Endothelial cell (in vitro differentiated cells): ENCODE measurements at regions not wholly inside any gene's neighbourhood (a gene's known extent, or its start where the extent isn't known, plus 50 kb on each side); places are given as distances from the start of the nearest gene placed in this dataset.
"Not testable (repeated sequence)": the region's sequence is repeated elsewhere in the genome, so short reads cannot be mapped to it uniquely, and the experiment has no call there.

Source experiments
- DNase-seq: peaks from one replicate; pipeline ENCODE4 v3.0.0; 2021; ENCODE audit warnings: low spot score
- H3K27ac Mint-ChIP-seq: one replicate; pipeline ENCODE4 v1.8.0; 2021; ENCODE audit warnings: mixed read lengths, inconsistent platforms; ENCODE audit not compliant: unreplicated experiment
- H3K27me3 Mint-ChIP-seq: one replicate; pipeline ENCODE4 v1.8.0; 2021; ENCODE audit warnings: mild to moderate bottlenecking, moderate library complexity, mixed read lengths, inconsistent platforms; ENCODE audit not compliant: unreplicated experiment
- H3K36me3 Mint-ChIP-seq: one replicate; pipeline ENCODE4 v1.8.0; 2021; ENCODE audit warnings: mild to moderate bottlenecking, low read depth, mixed read lengths, inconsistent platforms; ENCODE audit not compliant: unreplicated experiment
- H3K4me1 Mint-ChIP-seq: one replicate; pipeline ENCODE4 v1.8.0; 2021; ENCODE audit warnings: mild to moderate bottlenecking, mixed read lengths, inconsistent platforms; ENCODE audit not compliant: unreplicated experiment
- H3K4me3 Mint-ChIP-seq: one replicate; pipeline ENCODE4 v1.8.0; 2021; ENCODE audit warnings: mild to moderate bottlenecking, mixed read lengths, inconsistent platforms; ENCODE audit not compliant: unreplicated experiment
- H3K9me3 Mint-ChIP-seq: one replicate; pipeline ENCODE4 v1.8.0; 2021; ENCODE audit warnings: mixed read lengths, inconsistent platforms; ENCODE audit not compliant: unreplicated experiment
- CTCF ChIP-seq: fragments of 200-600 bp; sonication (generic); IDR thresholded peaks from one replicate; pipeline ENCODE4 v1.5.0; 2021; ENCODE audit warnings: antibody characterized with exemption; ENCODE audit not compliant: unreplicated experiment

- H3K27ac Mint-ChIP-seq: no peak overlapping the region
- no peaks in the 10 kb centered on the region for H3K4me1 Mint-ChIP-seq
- peaks cover 2% of the 10 kb centered on the region for H3K27me3 Mint-ChIP-seq
- no peaks in the 10 kb centered on the region for H3K9me3 Mint-ChIP-seq
- no peak overlapping the region for H3K4me3 Mint-ChIP-seq
- no peaks in the 10 kb centered on the region for H3K36me3 Mint-ChIP-seq
- peak; percentile 22 for DNase-seq
- no peak for TF ChIP-seq CTCF
Measured at GRCh38 chr6:894274-894673, 201.3 kb upstream of the EXOC2 start.

- DNase-seq: no peak
- H3K4me1 Mint-ChIP-seq: no peaks in the 10 kb centered on the region
Measured at GRCh38 chr6:890995-891394, 198.1 kb upstream of the EXOC2 start.

GRCh38 chr6:890201-890600, 197.3 kb upstream of the EXOC2 start:
- Mint-ChIP-seq H3K27ac (no peak overlapping the region), H3K4me1 (no peaks in the 10 kb centered on the region), H3K4me3 (no peak overlapping the region), H3K9me3 (no peaks in the 10 kb centered on the region), H3K27me3 (no peaks in the 10 kb centered on the region), H3K36me3 (no peaks in the 10 kb centered on the region)
- DNase-seq: no peak
- TF ChIP-seq CTCF: no peak

More at GRCh38 chr6:890995-891394, 198.1 kb upstream of the EXOC2 start:
- H3K4me3 Mint-ChIP-seq: no peak overlapping the region
- peaks cover under 1% of the 10 kb centered on the region for H3K27me3 Mint-ChIP-seq
- H3K9me3 Mint-ChIP-seq: no peaks in the 10 kb centered on the region
- H3K27ac Mint-ChIP-seq: no peak overlapping the region
- TF ChIP-seq CTCF: no peak
- H3K36me3 Mint-ChIP-seq: no peaks in the 10 kb centered on the region

- Mint-ChIP-seq H3K4me3 (no peak overlapping the region), H3K9me3 (no peaks in the 10 kb centered on the region), H3K4me1 (no peaks in the 10 kb centered on the region), H3K36me3 (no peaks in the 10 kb centered on the region), H3K27me3 (no peaks in the 10 kb centered on the region), H3K27ac (no peak overlapping the region)
- no peak for DNase-seq
- no peak for TF ChIP-seq CTCF
Measured at GRCh38 chr6:887583-888235, 194.8 kb upstream of the EXOC2 start.

- DNase-seq, H3K4me1 Mint-ChIP-seq, H3K9me3 Mint-ChIP-seq, H3K36me3 Mint-ChIP-seq, H3K27ac Mint-ChIP-seq, H3K4me3 Mint-ChIP-seq, H3K27me3 Mint-ChIP-seq: not testable (repeated sequence)
Measured at GRCh38 chr6:886116-886515, 193.2 kb upstream of the EXOC2 start.
